ENCODE measurements at regions not wholly inside any gene's neighbourhood (a gene's known extent, or its start where the extent isn't known, plus 50 kb on each side); places are given as distances from the start of the nearest gene placed in this dataset.

GRCh38 chr6:118718903-118719302 is 67.5 kb upstream of the CEP85L start:
- no peak for TF ChIP-seq CTCF (conservative IDR thresholded peaks at IDR 0.05 in 1 of 2, IDR thresholded peaks at IDR 0.05 in 1 of 2; ENCODE audit: extremely low read depth in 1 of 2, insufficient read depth in 1 of 2, low read depth in 1 of 2, low read length in 2 of 2)
- TF ChIP-seq EZH2 (IDR thresholded peaks at IDR 0.05; ENCODE audit: borderline replicate concordance, low read length): no peak

All from mammary epithelial cell (primary cell).